RWPE1 (cell line): ENCODE measurements at regions not wholly inside any gene's neighbourhood (a gene's known extent, or its start where the extent isn't known, plus 50 kb on each side); places are given as distances from the start of the nearest gene placed in this dataset.

ENCODE experiments used
- CTCF ChIA-PET: fragments of 350-600 bp; sonication (Branson Sonifier 250); formaldehyde crosslinking; extraction: SDS; loops from one replicate; lab custom pipeline; 2021; lab: Yijun Ruan, JAX
- POLR2A ChIA-PET: fragments of 400-600 bp; formaldehyde crosslinking; extraction: SDS; loops from one replicate; lab custom pipeline; 2020; ENCODE audit warnings: antibody characterized with exemption; ENCODE audit not compliant: low non-redundant PET; lab: Yijun Ruan, JAX
- DNase-seq: peaks from one replicate; pipeline ENCODE4 v3.0.0; 2012; ENCODE audit warnings: low spot score
- H3K27ac ChIP-seq: fragments of 450-650 bp; 2 replicates; pipeline ENCODE4 v1.5.1; 2017
- TF ChIP-seq, protein P1 (sequence below): fragments of 450-650 bp; conservative IDR thresholded peaks from 2 replicates; pipeline ENCODE4 v1.5.1; 2017; ENCODE audit warnings: low read depth, mild to moderate bottlenecking

DNA sequence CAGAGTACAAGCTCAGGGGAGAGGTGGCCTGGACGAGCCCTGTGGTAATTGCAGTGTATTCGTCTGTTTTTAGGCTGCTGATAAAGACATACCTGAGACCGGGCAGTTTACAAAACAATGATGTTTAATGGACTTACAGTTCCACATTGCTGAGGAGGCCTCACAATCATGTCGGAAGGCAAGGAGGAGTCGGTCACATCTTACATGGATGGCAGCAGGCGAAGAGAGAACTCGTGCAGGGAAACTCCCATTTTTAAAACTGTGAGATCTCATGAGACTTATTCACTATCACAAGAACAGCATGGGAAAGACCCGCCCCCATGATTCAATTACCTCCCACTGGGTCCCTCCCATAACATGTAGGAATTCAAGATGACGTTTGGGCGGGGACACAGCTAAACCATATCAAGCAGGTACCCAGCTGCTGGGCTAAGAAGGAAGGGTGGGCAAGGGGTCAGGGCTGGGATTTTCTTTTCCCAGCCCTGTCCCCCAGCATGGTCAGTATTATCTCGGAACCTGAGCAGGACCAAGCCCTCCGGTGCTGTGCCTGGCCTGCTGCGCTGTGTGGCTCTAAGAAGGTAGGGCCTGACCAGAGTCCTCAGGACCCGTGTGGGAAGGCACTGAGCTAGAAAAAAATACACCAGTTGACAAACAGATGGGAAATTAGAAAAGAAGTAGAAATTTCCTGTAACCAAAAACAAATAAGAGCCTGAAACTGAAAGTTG lies 78.6 kb upstream of the SH3BP4 start:
- TF ChIP-seq, protein P1, sequence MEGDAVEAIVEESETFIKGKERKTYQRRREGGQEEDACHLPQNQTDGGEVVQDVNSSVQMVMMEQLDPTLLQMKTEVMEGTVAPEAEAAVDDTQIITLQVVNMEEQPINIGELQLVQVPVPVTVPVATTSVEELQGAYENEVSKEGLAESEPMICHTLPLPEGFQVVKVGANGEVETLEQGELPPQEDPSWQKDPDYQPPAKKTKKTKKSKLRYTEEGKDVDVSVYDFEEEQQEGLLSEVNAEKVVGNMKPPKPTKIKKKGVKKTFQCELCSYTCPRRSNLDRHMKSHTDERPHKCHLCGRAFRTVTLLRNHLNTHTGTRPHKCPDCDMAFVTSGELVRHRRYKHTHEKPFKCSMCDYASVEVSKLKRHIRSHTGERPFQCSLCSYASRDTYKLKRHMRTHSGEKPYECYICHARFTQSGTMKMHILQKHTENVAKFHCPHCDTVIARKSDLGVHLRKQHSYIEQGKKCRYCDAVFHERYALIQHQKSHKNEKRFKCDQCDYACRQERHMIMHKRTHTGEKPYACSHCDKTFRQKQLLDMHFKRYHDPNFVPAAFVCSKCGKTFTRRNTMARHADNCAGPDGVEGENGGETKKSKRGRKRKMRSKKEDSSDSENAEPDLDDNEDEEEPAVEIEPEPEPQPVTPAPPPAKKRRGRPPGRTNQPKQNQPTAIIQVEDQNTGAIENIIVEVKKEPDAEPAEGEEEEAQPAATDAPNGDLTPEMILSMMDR, result no peak
- POLR2A ChIA-PET, result no interaction called here
- DNase-seq, result no peak
- CTCF ChIA-PET, result no interaction called here
- no peak overlapping the region for H3K27ac ChIP-seq

DNA sequence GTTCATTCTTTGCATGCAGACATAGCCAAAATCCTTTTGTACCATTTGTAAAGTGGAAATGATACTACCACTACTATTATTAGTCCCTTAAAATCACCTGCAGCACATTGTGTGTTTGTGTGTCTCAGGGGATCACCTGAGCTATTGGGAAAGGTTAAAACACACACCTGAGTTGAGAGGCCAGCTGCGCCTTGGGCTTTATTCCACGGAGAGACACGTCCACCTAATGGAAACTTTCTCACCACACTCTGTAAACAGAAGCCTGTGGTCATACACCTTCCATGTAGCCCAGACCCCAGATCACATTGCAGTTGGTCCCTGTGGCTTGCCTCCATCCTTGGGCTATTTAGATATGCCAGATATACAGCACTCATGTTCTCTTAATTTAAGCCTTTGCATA lies 81.8 kb upstream of the SH3BP4 start:
- no peak overlapping the region for H3K27ac ChIP-seq
- ChIA-PET CTCF (interaction anchor here (0.6 kb wide), 1 partner anchor 147 kb away, joined by 3 read pairs; no protein-coding TSS in a partner anchor), POLR2A (no interaction called here)
- DNase-seq, result no peak
- TF ChIP-seq, protein P1, result no peak

DNA sequence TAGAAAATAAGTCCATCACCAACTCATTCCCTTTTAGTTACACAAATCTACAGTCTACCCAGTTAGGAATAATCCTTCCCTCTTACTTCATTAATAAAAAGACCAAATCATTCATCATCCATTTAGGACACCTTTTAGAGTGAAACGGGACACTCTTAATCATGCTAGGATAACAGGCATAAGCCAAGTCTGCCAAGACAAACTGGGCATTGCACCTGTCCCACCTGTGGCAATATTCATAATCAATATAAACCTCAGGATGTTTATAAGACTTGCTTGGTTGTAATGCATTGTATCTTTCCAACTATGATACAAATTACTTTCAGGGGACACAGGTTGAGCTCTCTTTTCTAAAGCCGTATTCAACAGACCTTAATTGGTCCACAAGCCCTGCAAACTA lies 82.7 kb upstream of the SH3BP4 start:
- no peak overlapping the region for H3K27ac ChIP-seq
- POLR2A ChIA-PET, result no interaction called here
- TF ChIP-seq, protein P1, result no peak
- no peak for DNase-seq
- CTCF ChIA-PET, result no interaction called here

DNA sequence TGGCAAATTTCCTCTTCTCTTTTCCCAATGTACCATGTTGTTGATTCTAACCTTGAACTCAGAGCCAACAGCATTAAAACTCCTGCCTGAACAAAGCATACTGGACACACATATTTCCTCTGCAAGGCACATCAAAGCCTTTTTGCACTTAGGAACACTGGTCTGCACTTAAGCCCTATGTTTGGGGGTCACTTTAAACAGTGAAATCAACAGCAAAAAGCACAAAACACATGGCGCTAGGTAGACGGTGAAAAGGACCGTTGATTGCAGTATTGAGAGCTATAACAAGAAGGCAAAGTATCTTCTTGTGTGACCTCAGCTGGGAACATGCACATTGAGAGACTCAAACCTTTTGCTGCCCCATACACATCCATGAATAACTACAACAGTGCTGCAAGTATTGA lies 83.9 kb upstream of the SH3BP4 start:
- POLR2A ChIA-PET, result no interaction called here
- H3K27ac ChIP-seq, result no peak overlapping the region
- CTCF ChIA-PET, result interaction anchor here (0.8 to 1.6 kb wide), 2 partner anchors 14 to 799 kb away, joined by 4 to 6 read pairs; no protein-coding TSS in a partner anchor
- TF ChIP-seq, protein P1, result no peak
- DNase-seq, result no peak

DNA sequence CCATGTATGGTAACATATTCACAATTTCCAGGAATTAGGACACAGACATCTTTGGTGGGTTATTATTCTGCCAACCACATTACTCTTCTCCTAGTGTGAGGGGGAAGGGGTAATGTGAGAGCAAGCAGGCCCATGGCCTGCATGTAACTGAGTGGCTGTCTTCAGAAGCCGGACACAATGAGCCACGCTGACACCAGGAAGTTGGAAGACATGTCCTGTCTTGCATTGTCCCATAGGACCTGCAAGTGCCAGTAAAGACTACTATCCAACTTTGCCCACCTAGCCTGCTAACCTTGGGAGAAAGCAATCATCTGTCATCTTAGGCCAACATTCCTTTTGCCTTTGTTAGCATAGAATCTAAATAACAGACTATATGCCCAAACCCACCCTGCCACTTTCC lies 86.2 kb upstream of the SH3BP4 start:
- no peak overlapping the region for H3K27ac ChIP-seq
- ChIA-PET CTCF (no interaction called here), POLR2A (no interaction called here)
- no peak for DNase-seq
- TF ChIP-seq, protein P1, result no peak

DNA sequence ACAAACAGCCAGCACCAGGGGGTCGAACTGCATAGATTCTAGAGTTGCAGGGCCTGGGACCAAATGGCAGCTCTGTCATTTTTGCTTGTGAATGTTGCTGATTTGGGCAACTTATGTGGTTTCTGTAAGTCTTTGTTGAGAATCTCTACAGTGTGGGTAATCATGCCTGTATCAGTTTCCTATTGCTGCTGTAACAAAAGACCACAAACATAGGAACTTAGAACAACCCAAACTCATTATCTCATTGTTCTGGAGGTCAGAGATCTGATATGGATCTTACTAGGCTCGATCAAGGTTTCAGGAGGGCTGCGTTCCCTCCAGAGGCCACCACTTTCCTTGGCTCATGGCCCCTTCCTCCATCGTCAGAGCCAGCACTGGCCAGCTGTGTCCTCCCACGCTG lies 86.8 kb upstream of the SH3BP4 start:
- TF ChIP-seq, protein P1, result no peak
- ChIA-PET POLR2A (no interaction called here), CTCF (no interaction called here)
- no peak overlapping the region for H3K27ac ChIP-seq
- DNase-seq, result no peak
